H9 (cell line): ENCODE measurements at regions not wholly inside any gene's neighbourhood (a gene's known extent, or its start where the extent isn't known, plus 50 kb on each side); places are given as distances from the start of the nearest gene placed in this dataset.

Experiments used
- DNase-seq: peaks from one replicate; pipeline ENCODE4 v3.0.0-alpha.2; 2017
- H2AFZ ChIP-seq: one replicate; pipeline ENCODE4 v1.6.1; 2013; ENCODE audit warnings: mild to moderate bottlenecking, low read length, control low read depth, moderate library complexity
- H2AK5ac ChIP-seq: 2 replicates; pipeline ENCODE4 v1.6.1; 2013; ENCODE audit warnings: low read length, control low read depth, mixed read lengths; ENCODE audit not compliant: insufficient read length
- H2BK120ac ChIP-seq: one replicate; pipeline ENCODE4 v1.6.1; 2013; ENCODE audit warnings: low read depth, mild to moderate bottlenecking, low read length, control low read depth, inconsistent platforms; ENCODE audit not compliant: poor library complexity, severe bottlenecking
- H2BK12ac ChIP-seq: 2 replicates; pipeline ENCODE4 v1.6.1; 2013; ENCODE audit warnings: low read length, control low read depth, mixed read lengths, low read depth; ENCODE audit not compliant: insufficient read length
- H2BK15ac ChIP-seq: 2 replicates; pipeline ENCODE4 v1.6.1; 2013; ENCODE audit warnings: low read depth, low read length, control low read depth
- H2BK20ac ChIP-seq: one replicate; pipeline ENCODE4 v1.6.1; 2013; ENCODE audit warnings: low read depth, mild to moderate bottlenecking, low read length, control low read depth, inconsistent platforms; ENCODE audit not compliant: poor library complexity, severe bottlenecking
- H2BK5ac ChIP-seq: 2 replicates; pipeline ENCODE4 v1.6.1; 2013; ENCODE audit warnings: low read length, control low read depth, mixed read lengths; ENCODE audit not compliant: insufficient read length
- H3K14ac ChIP-seq: 2 replicates; pipeline ENCODE4 v1.6.1; 2013; ENCODE audit warnings: low read length, control low read depth; ENCODE audit not compliant: insufficient read depth
- H3K18ac ChIP-seq: 2 replicates; pipeline ENCODE4 v1.6.1; 2013; ENCODE audit warnings: low read depth, mild to moderate bottlenecking, mixed read lengths, low read length, control low read depth; ENCODE audit not compliant: insufficient read length
- H3K23ac ChIP-seq: 2 replicates; pipeline ENCODE4 v1.6.1; 2013; ENCODE audit warnings: low read length, control low read depth, mixed read lengths, low read depth; ENCODE audit not compliant: insufficient read length
- H3K23me2 ChIP-seq: 2 replicates; pipeline ENCODE4 v1.6.1; 2013; ENCODE audit warnings: low read depth, mild to moderate bottlenecking, mixed read lengths, low read length, control low read depth; ENCODE audit not compliant: insufficient read length, poor library complexity, severe bottlenecking
- H3K27ac ChIP-seq: 2 replicates; pipeline ENCODE4 v1.5.1; 2013; ENCODE audit warnings: low read length, control low read depth, mixed read lengths, low read depth; ENCODE audit not compliant: insufficient read length
- H3K27me3 ChIP-seq: 2 replicates; pipeline ENCODE4 v1.6.1; 2013; ENCODE audit warnings: low read length, control low read depth, inconsistent platforms; ENCODE audit not compliant: insufficient read depth
- H3K4ac ChIP-seq: 2 replicates; pipeline ENCODE4 v1.6.1; 2013; ENCODE audit warnings: low read depth, mild to moderate bottlenecking, control low read depth, inconsistent platforms, low read length, moderate library complexity
- H3K4me1 ChIP-seq: 2 replicates; pipeline ENCODE4 v1.6.1; 2013; ENCODE audit warnings: low read length, control low read depth, inconsistent platforms; ENCODE audit not compliant: insufficient read depth
- H3K4me2 ChIP-seq: 2 replicates; pipeline ENCODE4 v1.6.1; 2013; ENCODE audit warnings: low read length, control low read depth, mixed read lengths; ENCODE audit not compliant: insufficient read length, insufficient read depth
- H3K56ac ChIP-seq: 2 replicates; pipeline ENCODE4 v1.6.1; 2013; ENCODE audit warnings: low read depth, mild to moderate bottlenecking, mixed read lengths, low read length, control low read depth; ENCODE audit not compliant: insufficient read length
- H3K79me1 ChIP-seq: 2 replicates; pipeline ENCODE4 v1.6.1; 2013; ENCODE audit warnings: low read depth, mild to moderate bottlenecking, moderate library complexity, low read length, control low read depth, inconsistent platforms; ENCODE audit not compliant: insufficient read depth, poor library complexity, severe bottlenecking
- H3K79me2 ChIP-seq: 2 replicates; pipeline ENCODE4 v1.6.1; 2013; ENCODE audit warnings: low read length, control low read depth, inconsistent platforms; ENCODE audit not compliant: insufficient read depth
- H3K9ac ChIP-seq: 2 replicates; pipeline ENCODE4 v1.6.1; 2013; ENCODE audit warnings: low read length, control low read depth, mixed read lengths; ENCODE audit not compliant: insufficient read length; ENCODE audit errors: extremely low read depth
- H3K9me3 ChIP-seq: one replicate; pipeline ENCODE4 v1.6.1; 2013; ENCODE audit warnings: low read depth, low read length, inconsistent platforms; ENCODE audit not compliant: control insufficient read depth
- H3T11ph ChIP-seq: one replicate; pipeline ENCODE4 v1.6.1; 2013; ENCODE audit warnings: mild to moderate bottlenecking, low read length, control low read depth, inconsistent platforms
- H4K20me1 ChIP-seq: one replicate; pipeline ENCODE4 v1.6.1; 2013; ENCODE audit not compliant: control insufficient read depth, insufficient read length, insufficient read depth
- H4K5ac ChIP-seq: 2 replicates; pipeline ENCODE4 v1.6.1; 2013; ENCODE audit warnings: low read depth, mild to moderate bottlenecking, mixed read lengths, low read length, control low read depth; ENCODE audit not compliant: insufficient read length
- H4K8ac ChIP-seq: replicated peaks from 2 replicates; pipeline ENCODE4 v1.6.1; 2013; ENCODE audit warnings: low read length, control low read depth, mixed read lengths, low read depth; ENCODE audit not compliant: insufficient read length
- H4K91ac ChIP-seq: 2 replicates; pipeline ENCODE4 v1.6.1; 2013; ENCODE audit warnings: low read depth, mild to moderate bottlenecking, moderate library complexity, mixed read lengths, low read length, control low read depth; ENCODE audit not compliant: insufficient read length
- H3K27ac Mint-ChIP-seq, 3 experiments: 2 replicates in 2 of 3; 3 replicates in 1 of 3; pipeline ENCODE4 v1.8.0; 2020 to 2021; ENCODE audit warnings: mixed read lengths in 3 of 3, mild to moderate bottlenecking in 1 of 3, moderate library complexity in 1 of 3
- H3K27me3 Mint-ChIP-seq: 2 replicates; pipeline ENCODE4 v1.8.0; 2021; ENCODE audit warnings: low read depth, mild to moderate bottlenecking, moderate library complexity, mixed read lengths
- H3K36me3 Mint-ChIP-seq, 3 experiments: 2 replicates in 2 of 3; 3 replicates in 1 of 3; pipeline ENCODE4 v1.8.0; 2020 to 2021; ENCODE audit warnings: low read depth in 3 of 3, mixed read lengths in 3 of 3; ENCODE audit not compliant: insufficient read depth in 1 of 3
- H3K4me1 Mint-ChIP-seq, 2 experiments: 2 replicates each; pipeline ENCODE4 v1.8.0; 2020; ENCODE audit warnings: mixed read lengths in 2 of 2
- H3K4me3 Mint-ChIP-seq, 2 experiments: 2 replicates in 1 of 2; 3 replicates in 1 of 2; pipeline ENCODE4 v1.8.0; 2020 to 2021; ENCODE audit warnings: mild to moderate bottlenecking in 2 of 2, mixed read lengths in 2 of 2, moderate library complexity in 1 of 2
- H3K9me3 Mint-ChIP-seq, 2 experiments: 2 replicates in 1 of 2; 3 replicates in 1 of 2; pipeline ENCODE4 v1.8.0; 2020; ENCODE audit warnings: mild to moderate bottlenecking in 2 of 2, mixed read lengths in 2 of 2, moderate library complexity in 1 of 2
- CTCF ChIP-seq: fragments of 200-600 bp; sonication (generic); conservative IDR thresholded peaks from 3 replicates; pipeline ENCODE4 v1.8.0; 2021; ENCODE audit warnings: antibody characterized with exemption, mild to moderate bottlenecking
- WGBS: extraction: QIAGEN DNeasy Blood & Tissue Kit; methylation state at CpG from one replicate; pipeline ENCODE4 v1.1.7; 2013; ENCODE audit warnings: missing lambda C conversion rate, low lambda C conversion rate, mixed read lengths; ENCODE audit not compliant: insufficient read length; ENCODE audit errors: extremely low coverage; 5-methylcytosine and 5-hydroxymethylcytosine counted together

- Histone ChIP-seq H3K79me2 (no peaks in the 10 kb centered on the region), H4K5ac (no peak overlapping the region), H3K27ac (no peak overlapping the region), H4K8ac (no peak overlapping the region), H2BK120ac (no peak overlapping the region), H4K20me1 (no peaks in the 10 kb centered on the region), H3K18ac (no peak overlapping the region), H2BK15ac (no peak overlapping the region), H3K4me1 (no peaks in the 10 kb centered on the region; the same call in 1 of the 2 replicates), H2AFZ (no peak overlapping the region), H3K23ac (no peak overlapping the region), H2BK12ac (no peak overlapping the region), H3K14ac (no peak overlapping the region), H3K23me2 (no peaks in the 10 kb centered on the region), H3K27me3 (no peaks in the 10 kb centered on the region), H2BK5ac (no peak overlapping the region), H2BK20ac (no peak overlapping the region), H3K9me3 (no peaks in the 10 kb centered on the region), H3K56ac (no peak overlapping the region), H2AK5ac (no peak overlapping the region), H3T11ph (no peak overlapping the region), H3K4ac (no peak overlapping the region), H3K4me2 (no peak overlapping the region), H4K91ac (no peak overlapping the region), H3K9ac (no peak overlapping the region), H3K79me1 (no peaks in the 10 kb centered on the region)
- TF ChIP-seq CTCF, result no peak
- WGBS, result no CpG with 5 or more reads among the region's 9 CpGs
- Mint-ChIP-seq H3K4me1 (peaks cover 3 to 5% of the 10 kb centered on the region in 2 experiments; a peak in 2 of 4 replicates), H3K9me3 (no peaks in the 10 kb centered on the region; a peak in 1 of 5 replicates), H3K4me3 (no peak overlapping the region), H3K36me3 (no peaks in the 10 kb centered on the region), H3K27me3 (no peaks in the 10 kb centered on the region), H3K27ac (no peak overlapping the region)
- no peak for DNase-seq
Observed at GRCh38 chr12:75658901-75659823, 147.8 kb upstream of the KRR1 start.
